H9 (cell line): ENCODE measurements at regions not wholly inside any gene's neighbourhood (a gene's known extent, or its start where the extent isn't known, plus 50 kb on each side); places are given as distances from the start of the nearest gene placed in this dataset.

Source experiments
- DNase-seq: peaks from one replicate; pipeline ENCODE4 v3.0.0-alpha.2; 2017
- H2AFZ ChIP-seq: one replicate; pipeline ENCODE4 v1.6.1; 2013; ENCODE audit warnings: mild to moderate bottlenecking, low read length, control low read depth, moderate library complexity
- H2AK5ac ChIP-seq: 2 replicates; pipeline ENCODE4 v1.6.1; 2013; ENCODE audit warnings: low read length, control low read depth, mixed read lengths; ENCODE audit not compliant: insufficient read length
- H2BK120ac ChIP-seq: one replicate; pipeline ENCODE4 v1.6.1; 2013; ENCODE audit warnings: low read depth, mild to moderate bottlenecking, low read length, control low read depth, inconsistent platforms; ENCODE audit not compliant: poor library complexity, severe bottlenecking
- H2BK12ac ChIP-seq: 2 replicates; pipeline ENCODE4 v1.6.1; 2013; ENCODE audit warnings: low read length, control low read depth, mixed read lengths, low read depth; ENCODE audit not compliant: insufficient read length
- H2BK15ac ChIP-seq: 2 replicates; pipeline ENCODE4 v1.6.1; 2013; ENCODE audit warnings: low read depth, low read length, control low read depth
- H2BK20ac ChIP-seq: one replicate; pipeline ENCODE4 v1.6.1; 2013; ENCODE audit warnings: low read depth, mild to moderate bottlenecking, low read length, control low read depth, inconsistent platforms; ENCODE audit not compliant: poor library complexity, severe bottlenecking
- H2BK5ac ChIP-seq: 2 replicates; pipeline ENCODE4 v1.6.1; 2013; ENCODE audit warnings: low read length, control low read depth, mixed read lengths; ENCODE audit not compliant: insufficient read length
- H3K14ac ChIP-seq: 2 replicates; pipeline ENCODE4 v1.6.1; 2013; ENCODE audit warnings: low read length, control low read depth; ENCODE audit not compliant: insufficient read depth
- H3K18ac ChIP-seq: 2 replicates; pipeline ENCODE4 v1.6.1; 2013; ENCODE audit warnings: low read depth, mild to moderate bottlenecking, mixed read lengths, low read length, control low read depth; ENCODE audit not compliant: insufficient read length
- H3K23ac ChIP-seq: 2 replicates; pipeline ENCODE4 v1.6.1; 2013; ENCODE audit warnings: low read length, control low read depth, mixed read lengths, low read depth; ENCODE audit not compliant: insufficient read length
- H3K23me2 ChIP-seq: 2 replicates; pipeline ENCODE4 v1.6.1; 2013; ENCODE audit warnings: low read depth, mild to moderate bottlenecking, mixed read lengths, low read length, control low read depth; ENCODE audit not compliant: insufficient read length, poor library complexity, severe bottlenecking
- H3K27ac ChIP-seq: 2 replicates; pipeline ENCODE4 v1.5.1; 2013; ENCODE audit warnings: low read length, control low read depth, mixed read lengths, low read depth; ENCODE audit not compliant: insufficient read length
- H3K27me3 ChIP-seq: 2 replicates; pipeline ENCODE4 v1.6.1; 2013; ENCODE audit warnings: low read length, control low read depth, inconsistent platforms; ENCODE audit not compliant: insufficient read depth
- H3K4ac ChIP-seq: 2 replicates; pipeline ENCODE4 v1.6.1; 2013; ENCODE audit warnings: low read depth, mild to moderate bottlenecking, control low read depth, inconsistent platforms, low read length, moderate library complexity
- H3K4me1 ChIP-seq: 2 replicates; pipeline ENCODE4 v1.6.1; 2013; ENCODE audit warnings: low read length, control low read depth, inconsistent platforms; ENCODE audit not compliant: insufficient read depth
- H3K4me2 ChIP-seq: 2 replicates; pipeline ENCODE4 v1.6.1; 2013; ENCODE audit warnings: low read length, control low read depth, mixed read lengths; ENCODE audit not compliant: insufficient read length, insufficient read depth
- H3K56ac ChIP-seq: 2 replicates; pipeline ENCODE4 v1.6.1; 2013; ENCODE audit warnings: low read depth, mild to moderate bottlenecking, mixed read lengths, low read length, control low read depth; ENCODE audit not compliant: insufficient read length
- H3K79me1 ChIP-seq: 2 replicates; pipeline ENCODE4 v1.6.1; 2013; ENCODE audit warnings: low read depth, mild to moderate bottlenecking, moderate library complexity, low read length, control low read depth, inconsistent platforms; ENCODE audit not compliant: insufficient read depth, poor library complexity, severe bottlenecking
- H3K79me2 ChIP-seq: 2 replicates; pipeline ENCODE4 v1.6.1; 2013; ENCODE audit warnings: low read length, control low read depth, inconsistent platforms; ENCODE audit not compliant: insufficient read depth
- H3K9ac ChIP-seq: 2 replicates; pipeline ENCODE4 v1.6.1; 2013; ENCODE audit warnings: low read length, control low read depth, mixed read lengths; ENCODE audit not compliant: insufficient read length; ENCODE audit errors: extremely low read depth
- H3K9me3 ChIP-seq: one replicate; pipeline ENCODE4 v1.6.1; 2013; ENCODE audit warnings: low read depth, low read length, inconsistent platforms; ENCODE audit not compliant: control insufficient read depth
- H3T11ph ChIP-seq: one replicate; pipeline ENCODE4 v1.6.1; 2013; ENCODE audit warnings: mild to moderate bottlenecking, low read length, control low read depth, inconsistent platforms
- H4K20me1 ChIP-seq: one replicate; pipeline ENCODE4 v1.6.1; 2013; ENCODE audit not compliant: control insufficient read depth, insufficient read length, insufficient read depth
- H4K5ac ChIP-seq: 2 replicates; pipeline ENCODE4 v1.6.1; 2013; ENCODE audit warnings: low read depth, mild to moderate bottlenecking, mixed read lengths, low read length, control low read depth; ENCODE audit not compliant: insufficient read length
- H4K8ac ChIP-seq: replicated peaks from 2 replicates; pipeline ENCODE4 v1.6.1; 2013; ENCODE audit warnings: low read length, control low read depth, mixed read lengths, low read depth; ENCODE audit not compliant: insufficient read length
- H4K91ac ChIP-seq: 2 replicates; pipeline ENCODE4 v1.6.1; 2013; ENCODE audit warnings: low read depth, mild to moderate bottlenecking, moderate library complexity, mixed read lengths, low read length, control low read depth; ENCODE audit not compliant: insufficient read length
- H3K27ac Mint-ChIP-seq, 3 experiments: 2 replicates in 2 of 3; 3 replicates in 1 of 3; pipeline ENCODE4 v1.8.0; 2020 to 2021; ENCODE audit warnings: mixed read lengths in 3 of 3, mild to moderate bottlenecking in 1 of 3, moderate library complexity in 1 of 3
- H3K27me3 Mint-ChIP-seq: 2 replicates; pipeline ENCODE4 v1.8.0; 2021; ENCODE audit warnings: low read depth, mild to moderate bottlenecking, moderate library complexity, mixed read lengths
- H3K36me3 Mint-ChIP-seq, 3 experiments: 2 replicates in 2 of 3; 3 replicates in 1 of 3; pipeline ENCODE4 v1.8.0; 2020 to 2021; ENCODE audit warnings: low read depth in 3 of 3, mixed read lengths in 3 of 3; ENCODE audit not compliant: insufficient read depth in 1 of 3
- H3K4me1 Mint-ChIP-seq, 2 experiments: 2 replicates each; pipeline ENCODE4 v1.8.0; 2020; ENCODE audit warnings: mixed read lengths in 2 of 2
- H3K4me3 Mint-ChIP-seq, 2 experiments: 2 replicates in 1 of 2; 3 replicates in 1 of 2; pipeline ENCODE4 v1.8.0; 2020 to 2021; ENCODE audit warnings: mild to moderate bottlenecking in 2 of 2, mixed read lengths in 2 of 2, moderate library complexity in 1 of 2
- H3K9me3 Mint-ChIP-seq, 2 experiments: 2 replicates in 1 of 2; 3 replicates in 1 of 2; pipeline ENCODE4 v1.8.0; 2020; ENCODE audit warnings: mild to moderate bottlenecking in 2 of 2, mixed read lengths in 2 of 2, moderate library complexity in 1 of 2
- CTCF ChIP-seq: fragments of 200-600 bp; sonication (generic); conservative IDR thresholded peaks from 3 replicates; pipeline ENCODE4 v1.8.0; 2021; ENCODE audit warnings: antibody characterized with exemption, mild to moderate bottlenecking
- WGBS: extraction: QIAGEN DNeasy Blood & Tissue Kit; methylation state at CpG from one replicate; pipeline ENCODE4 v1.1.7; 2013; ENCODE audit warnings: missing lambda C conversion rate, low lambda C conversion rate, mixed read lengths; ENCODE audit not compliant: insufficient read length; ENCODE audit errors: extremely low coverage; 5-methylcytosine and 5-hydroxymethylcytosine counted together

DNA sequence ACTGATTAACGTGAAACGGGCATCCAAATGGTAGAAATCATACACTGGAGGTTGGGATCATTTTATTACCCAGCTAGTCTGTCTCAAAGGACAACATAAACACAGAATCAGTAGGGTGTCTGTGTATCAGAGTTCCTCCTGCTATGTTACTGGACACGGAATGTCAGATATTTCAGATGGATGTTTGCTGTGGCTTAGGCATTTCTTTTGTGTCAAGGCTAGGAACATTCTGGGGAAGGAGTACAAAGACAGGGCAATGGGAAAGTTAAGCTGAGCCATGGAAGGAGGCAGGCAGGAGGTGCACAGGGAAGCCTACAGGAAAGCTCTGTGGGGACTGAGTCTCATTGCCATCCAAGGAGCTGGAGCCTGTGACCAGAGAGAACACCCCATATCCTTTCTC lies 254.6 kb downstream of the C12orf75 start:
- no peak overlapping the region for H3K27ac Mint-ChIP-seq

More for the DNA sequence above, 254.6 kb downstream of the C12orf75 start:
- no peak for TF ChIP-seq CTCF
- Histone ChIP-seq H2AFZ (no peak overlapping the region), H2AK5ac (no peak overlapping the region), H3K79me1 (no peaks in the 10 kb centered on the region), H3K27ac (no peak overlapping the region), H3K27me3 (no peaks in the 10 kb centered on the region), H4K20me1 (no peaks in the 10 kb centered on the region), H2BK120ac (no peak overlapping the region), H2BK12ac (no peak overlapping the region), H3K14ac (no peak overlapping the region), H3K18ac (no peak overlapping the region), H3K23me2 (no peaks in the 10 kb centered on the region), H2BK15ac (no peak overlapping the region), H4K91ac (no peak overlapping the region), H4K5ac (no peak overlapping the region), H3K79me2 (no peaks in the 10 kb centered on the region), H3K9ac (no peak overlapping the region), H2BK5ac (no peak overlapping the region), H4K8ac (no peak overlapping the region), H3K23ac (no peak overlapping the region), H3K4ac (no peak overlapping the region), H3K9me3 (no peaks in the 10 kb centered on the region), H2BK20ac (no peak overlapping the region), H3T11ph (no peak overlapping the region), H3K4me2 (no peak overlapping the region), H3K56ac (no peak overlapping the region), H3K4me1 (no peaks in the 10 kb centered on the region)
- H3K4me1 Mint-ChIP-seq, result 0 out of 4 replicates have a peak, but pooled peaks cover 0 to 2% of the 10 kb centered on the region in 2 experiments
- no peaks in the 10 kb centered on the region for H3K36me3 Mint-ChIP-seq
- WGBS, result no CpG with 5 or more reads among the region's 3 CpGs
- H3K27me3 Mint-ChIP-seq, result no peaks in the 10 kb centered on the region
- H3K9me3 Mint-ChIP-seq, result no peaks in the 10 kb centered on the region; a peak in 1 of 5 replicates
- no peak for DNase-seq
- H3K4me3 Mint-ChIP-seq, result no peak overlapping the region
